ENCODE measurements at regions not wholly inside any gene's neighbourhood (a gene's known extent, or its start where the extent isn't known, plus 50 kb on each side); places are given as distances from the start of the nearest gene placed in this dataset.

DNA sequence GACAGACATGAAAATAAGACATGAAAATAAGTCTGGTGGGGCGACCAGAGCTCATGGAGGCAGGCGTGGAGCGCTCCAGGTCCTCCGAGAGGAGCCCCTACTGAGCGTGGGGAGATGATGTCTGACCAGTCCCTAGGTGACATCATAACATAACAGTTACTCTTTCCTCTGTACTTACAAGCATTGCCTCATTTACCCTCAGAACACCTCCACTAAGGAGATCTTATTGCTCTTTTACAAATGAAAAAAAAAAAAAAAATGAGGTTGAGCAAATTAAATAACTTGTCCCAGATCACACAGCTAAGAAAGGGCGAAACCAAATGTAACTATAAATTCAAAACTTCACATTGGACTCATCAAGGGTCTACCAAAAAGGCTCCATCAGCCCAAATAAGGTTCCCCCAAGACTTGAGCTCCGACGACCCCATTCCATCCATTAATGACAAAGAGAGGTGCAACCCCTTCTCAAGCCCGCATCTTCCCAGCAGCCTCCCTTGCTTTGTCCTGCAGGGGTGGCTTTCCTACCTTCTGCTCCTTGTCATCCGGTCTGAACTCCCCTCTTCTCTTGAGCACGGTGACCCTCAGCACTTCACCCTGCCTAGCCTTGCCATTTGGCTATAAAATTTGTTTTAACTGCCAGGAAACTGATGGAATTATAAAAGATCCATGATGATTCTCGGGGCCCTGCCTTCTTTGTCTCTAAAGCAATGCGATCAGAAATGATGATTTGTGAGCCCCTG is 246.7 kb downstream of the DHX15 start:
- DNase-seq (ENCODE audit: low spot score) (no peak), ATAC-seq (ENCODE audit: insufficient number of reproducible peaks, low FRiP score, low read depth) (no peak)
- Histone ChIP-seq H3K36me3 (no peaks in the 10 kb centered on the region), H3K9me3 (no peaks in the 10 kb centered on the region), H3K27me3 (replicated peaks; ENCODE audit: insufficient read depth) (no peaks in the 10 kb centered on the region), H3K4me1 (ENCODE audit: control insufficient read depth in 1 of 2, low read depth in 2 of 2) (no peaks in the 10 kb centered on the region), H3K4me3 (no peak overlapping the region), H3K27ac (no peak overlapping the region)
- TF ChIP-seq, protein P1, sequence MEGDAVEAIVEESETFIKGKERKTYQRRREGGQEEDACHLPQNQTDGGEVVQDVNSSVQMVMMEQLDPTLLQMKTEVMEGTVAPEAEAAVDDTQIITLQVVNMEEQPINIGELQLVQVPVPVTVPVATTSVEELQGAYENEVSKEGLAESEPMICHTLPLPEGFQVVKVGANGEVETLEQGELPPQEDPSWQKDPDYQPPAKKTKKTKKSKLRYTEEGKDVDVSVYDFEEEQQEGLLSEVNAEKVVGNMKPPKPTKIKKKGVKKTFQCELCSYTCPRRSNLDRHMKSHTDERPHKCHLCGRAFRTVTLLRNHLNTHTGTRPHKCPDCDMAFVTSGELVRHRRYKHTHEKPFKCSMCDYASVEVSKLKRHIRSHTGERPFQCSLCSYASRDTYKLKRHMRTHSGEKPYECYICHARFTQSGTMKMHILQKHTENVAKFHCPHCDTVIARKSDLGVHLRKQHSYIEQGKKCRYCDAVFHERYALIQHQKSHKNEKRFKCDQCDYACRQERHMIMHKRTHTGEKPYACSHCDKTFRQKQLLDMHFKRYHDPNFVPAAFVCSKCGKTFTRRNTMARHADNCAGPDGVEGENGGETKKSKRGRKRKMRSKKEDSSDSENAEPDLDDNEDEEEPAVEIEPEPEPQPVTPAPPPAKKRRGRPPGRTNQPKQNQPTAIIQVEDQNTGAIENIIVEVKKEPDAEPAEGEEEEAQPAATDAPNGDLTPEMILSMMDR (IDR thresholded peaks at IDR 0.05), result no peak

GRCh38 chr4:24335616-24336015 is 248.7 kb downstream of the DHX15 start:
- H3K4me3 ChIP-seq, result no peak overlapping the region
- H3K36me3 ChIP-seq, result no peaks in the 10 kb centered on the region
- H3K27ac ChIP-seq, result no peak overlapping the region
- ATAC-seq (ENCODE audit: insufficient number of reproducible peaks, low FRiP score, low read depth), result no peak
- TF ChIP-seq, protein P1 (IDR thresholded peaks at IDR 0.05), result no peak
- no peaks in the 10 kb centered on the region for H3K27me3 ChIP-seq (replicated peaks; ENCODE audit: insufficient read depth)
- H3K9me3 ChIP-seq, result no peaks in the 10 kb centered on the region
- no peaks in the 10 kb centered on the region for H3K4me1 ChIP-seq (ENCODE audit: control insufficient read depth in 1 of 2, low read depth in 2 of 2)
- no peak for DNase-seq (ENCODE audit: low spot score)

DNA sequence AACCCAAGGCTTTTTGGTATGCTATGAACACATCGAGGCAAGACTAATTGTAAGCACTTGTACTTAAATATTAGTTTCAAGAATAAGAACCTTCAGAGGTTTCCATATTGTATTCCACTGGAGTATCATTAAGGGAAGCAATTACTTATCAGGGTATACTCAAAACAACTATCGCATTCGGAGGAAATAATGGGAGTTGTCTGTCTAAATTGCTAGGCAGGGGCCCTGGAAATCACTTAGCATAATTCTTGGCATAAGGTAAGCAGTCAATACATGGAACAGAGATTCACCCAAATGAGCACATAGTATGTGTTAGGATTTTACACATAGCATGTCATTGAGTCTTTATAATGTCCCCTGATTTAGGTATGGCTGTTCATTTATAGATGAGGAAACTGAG is 249.4 kb downstream of the DHX15 start:
- Histone ChIP-seq H3K36me3 (no peaks in the 10 kb centered on the region), H3K4me3 (no peak overlapping the region), H3K27me3 (replicated peaks; ENCODE audit: insufficient read depth) (no peaks in the 10 kb centered on the region), H3K4me1 (ENCODE audit: control insufficient read depth in 1 of 2, low read depth in 2 of 2) (no peaks in the 10 kb centered on the region), H3K27ac (no peak overlapping the region), H3K9me3 (no peaks in the 10 kb centered on the region)
- DNase-seq (ENCODE audit: low spot score), result no peak
- TF ChIP-seq, protein P1 (IDR thresholded peaks at IDR 0.05), result no peak
- no peak for ATAC-seq (ENCODE audit: insufficient number of reproducible peaks, low FRiP score, low read depth)

DNA sequence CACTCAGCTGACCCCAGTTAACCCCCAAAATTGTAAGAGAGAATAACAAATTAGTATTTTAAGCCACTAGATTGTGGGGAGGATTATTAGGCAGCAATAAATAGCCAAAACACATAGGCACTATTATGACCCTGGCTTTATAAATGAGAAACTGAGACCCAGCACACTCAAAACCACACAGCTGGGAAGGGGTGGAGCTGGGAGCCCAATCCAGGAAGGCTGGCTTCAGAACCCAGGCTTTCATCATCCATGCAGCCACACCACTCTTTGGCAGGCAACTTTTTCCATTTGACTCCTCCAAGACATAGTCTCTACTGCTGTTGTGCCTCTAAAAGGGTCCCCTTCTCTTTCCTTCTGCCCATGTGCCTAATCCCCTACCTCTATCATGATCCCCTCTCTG is 253.8 kb downstream of the DHX15 start:
- Histone ChIP-seq H3K27me3 (replicated peaks; ENCODE audit: insufficient read depth) (no peaks in the 10 kb centered on the region), H3K4me1 (ENCODE audit: control insufficient read depth in 1 of 2, low read depth in 2 of 2) (no peaks in the 10 kb centered on the region), H3K4me3 (no peak overlapping the region), H3K27ac (no peak overlapping the region), H3K9me3 (no peaks in the 10 kb centered on the region), H3K36me3 (no peaks in the 10 kb centered on the region)
- ATAC-seq (ENCODE audit: insufficient number of reproducible peaks, low FRiP score, low read depth), result no peak
- no peak for DNase-seq (ENCODE audit: low spot score)
- TF ChIP-seq, protein P1 (IDR thresholded peaks at IDR 0.05), result no peak

- Histone ChIP-seq H3K27me3 (replicated peaks; ENCODE audit: insufficient read depth) (no peaks in the 10 kb centered on the region), H3K36me3 (no peaks in the 10 kb centered on the region), H3K27ac (no peak overlapping the region), H3K4me1 (ENCODE audit: control insufficient read depth in 1 of 2, low read depth in 2 of 2) (no peaks in the 10 kb centered on the region), H3K9me3 (no peaks in the 10 kb centered on the region), H3K4me3 (no peak overlapping the region)
- ATAC-seq (ENCODE audit: insufficient number of reproducible peaks, low FRiP score, low read depth) (no peak), DNase-seq (ENCODE audit: low spot score) (no peak)
- TF ChIP-seq, protein P1 (IDR thresholded peaks at IDR 0.05), result no peak
Measured at GRCh38 chr4:24330172-24330571, 254.2 kb downstream of the DHX15 start.

Measured in thoracic aorta (tissue), 2 donors.